Colonic mucosa (tissue), 4 donors: ENCODE measurements at regions not wholly inside any gene's neighbourhood (a gene's known extent, or its start where the extent isn't known, plus 50 kb on each side); places are given as distances from the start of the nearest gene placed in this dataset.

Source experiments
- DNase-seq: peaks from one replicate; pipeline ENCODE4 v3.0.0-alpha.2; 2020
- H3K27ac ChIP-seq: fragments of 200-600 bp; one replicate; pipeline ENCODE4 v1.8.0; 2021
- H3K27me3 ChIP-seq: fragments of 200-600 bp; one replicate; pipeline ENCODE4 v1.8.0; 2021
- H3K36me3 ChIP-seq: fragments of 200-600 bp; one replicate; pipeline ENCODE4 v1.8.0; 2021
- H3K4me1 ChIP-seq: fragments of 200-600 bp; one replicate; pipeline ENCODE4 v1.8.0; 2021; ENCODE audit warnings: mild to moderate bottlenecking
- H3K4me3 ChIP-seq: fragments of 200-600 bp; one replicate; pipeline ENCODE4 v1.8.0; 2021
- H3K9ac ChIP-seq, 2 donors: one replicate each; pipeline ENCODE4 v1.7.0; 2013; ENCODE audit warnings: control low read depth in 2 of 2, low read depth in 2 of 2, low read length in 2 of 2
- H3K9me3 ChIP-seq: fragments of 200-600 bp; one replicate; pipeline ENCODE4 v1.8.0; 2021
- intact Hi-C: fragments of 100-400 bp; cut with DNase I; formaldehyde crosslinking; loops from one replicate; pipeline ENCODE4 v1.14.1; 2022
- TF ChIP-seq, protein P1 (sequence below): fragments of 200-600 bp; IDR thresholded peaks from one replicate; pipeline ENCODE4 v1.8.0; 2022; ENCODE audit warnings: antibody characterized with exemption, mild to moderate bottlenecking
- donor health status: healthy.
- donor health status: DM: no; HTN: no; CAD: no.
- donor health status: DM: no; HTN: no; CAD: no.

DNA sequence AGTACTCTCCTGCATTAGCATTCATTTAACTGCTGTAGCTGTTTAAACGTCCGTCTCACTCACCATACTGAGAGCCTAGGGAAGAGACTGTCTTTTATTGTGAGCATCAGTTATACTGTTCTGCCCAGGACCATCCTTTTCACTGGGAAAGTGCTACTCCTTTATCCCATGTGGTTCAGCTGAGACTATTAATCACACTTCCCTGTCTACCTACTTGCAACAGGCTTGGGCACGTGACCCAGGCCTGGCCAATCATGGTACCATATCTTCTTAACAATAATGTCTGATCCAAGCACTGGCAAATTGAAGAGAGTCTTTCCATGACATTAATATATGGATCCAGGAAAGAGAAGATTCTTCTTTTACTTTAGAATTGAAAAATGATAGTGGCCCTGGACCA is 108.1 kb downstream of the TM2D1 start:
- Histone ChIP-seq H3K4me1 (no peaks in the 10 kb centered on the region), H3K27me3 (no peaks in the 10 kb centered on the region), H3K27ac (no peak overlapping the region), H3K36me3 (no peaks in the 10 kb centered on the region), H3K9ac (no peak overlapping the region), H3K4me3 (no peak overlapping the region), H3K9me3 (no peaks in the 10 kb centered on the region)
- TF ChIP-seq, protein P1, sequence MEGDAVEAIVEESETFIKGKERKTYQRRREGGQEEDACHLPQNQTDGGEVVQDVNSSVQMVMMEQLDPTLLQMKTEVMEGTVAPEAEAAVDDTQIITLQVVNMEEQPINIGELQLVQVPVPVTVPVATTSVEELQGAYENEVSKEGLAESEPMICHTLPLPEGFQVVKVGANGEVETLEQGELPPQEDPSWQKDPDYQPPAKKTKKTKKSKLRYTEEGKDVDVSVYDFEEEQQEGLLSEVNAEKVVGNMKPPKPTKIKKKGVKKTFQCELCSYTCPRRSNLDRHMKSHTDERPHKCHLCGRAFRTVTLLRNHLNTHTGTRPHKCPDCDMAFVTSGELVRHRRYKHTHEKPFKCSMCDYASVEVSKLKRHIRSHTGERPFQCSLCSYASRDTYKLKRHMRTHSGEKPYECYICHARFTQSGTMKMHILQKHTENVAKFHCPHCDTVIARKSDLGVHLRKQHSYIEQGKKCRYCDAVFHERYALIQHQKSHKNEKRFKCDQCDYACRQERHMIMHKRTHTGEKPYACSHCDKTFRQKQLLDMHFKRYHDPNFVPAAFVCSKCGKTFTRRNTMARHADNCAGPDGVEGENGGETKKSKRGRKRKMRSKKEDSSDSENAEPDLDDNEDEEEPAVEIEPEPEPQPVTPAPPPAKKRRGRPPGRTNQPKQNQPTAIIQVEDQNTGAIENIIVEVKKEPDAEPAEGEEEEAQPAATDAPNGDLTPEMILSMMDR, result no peak
- intact Hi-C loops, result no loop called here
- DNase-seq, result no peak

- Histone ChIP-seq H3K4me1 (no peaks in the 10 kb centered on the region), H3K4me3 (no peak overlapping the region), H3K9me3 (no peaks in the 10 kb centered on the region), H3K9ac (no peak overlapping the region), H3K36me3 (no peaks in the 10 kb centered on the region), H3K27ac (no peak overlapping the region), H3K27me3 (no peaks in the 10 kb centered on the region)
- DNase-seq, result no peak
- intact Hi-C loops, result no loop called here
- TF ChIP-seq, protein P1, result no peak
Observed at GRCh38 chr1:61612602-61613001, 112.3 kb downstream of the TM2D1 start.

DNA sequence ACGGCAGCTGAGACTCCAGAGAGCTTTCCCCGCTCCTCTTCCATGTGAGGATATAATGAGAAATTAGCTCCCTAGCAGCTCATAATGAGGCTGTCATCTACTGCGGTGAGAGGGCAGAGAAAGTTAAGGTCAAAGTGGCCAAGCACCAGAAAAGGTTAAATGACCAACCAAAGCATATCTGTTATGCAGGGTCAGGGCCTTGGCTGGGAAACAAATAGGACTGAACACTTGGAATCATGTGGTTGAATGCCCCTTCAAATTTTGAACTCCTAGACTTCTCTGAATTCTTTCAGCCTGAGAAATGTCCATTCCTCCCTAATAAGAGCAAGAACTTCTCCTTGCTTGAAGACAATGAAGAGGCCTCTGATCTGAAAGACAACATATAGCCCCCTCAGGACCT is 115.9 kb downstream of the TM2D1 start:
- no peaks in the 10 kb centered on the region for H3K4me1 ChIP-seq
- no peaks in the 10 kb centered on the region for H3K36me3 ChIP-seq
- intact Hi-C loops, result no loop called here

DNA sequence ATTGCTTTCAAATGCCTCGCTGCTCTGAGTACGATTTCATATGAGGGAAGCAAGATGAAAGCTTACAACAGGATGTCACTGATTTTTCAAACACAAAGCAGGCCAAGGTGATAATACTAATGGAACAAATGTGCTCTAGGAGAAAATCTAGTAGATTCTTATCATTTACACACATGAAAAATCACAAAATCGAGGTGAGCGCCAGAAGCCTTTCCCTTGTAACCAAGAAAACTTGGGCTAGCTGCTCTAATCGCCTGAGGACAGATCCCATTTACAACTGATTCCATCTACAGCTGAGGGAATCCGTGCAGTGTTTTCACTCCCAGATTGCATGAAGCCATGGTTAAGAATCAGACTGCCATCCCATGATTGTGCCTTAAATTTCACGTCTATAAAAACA is 117.5 kb downstream of the TM2D1 start:
- TF ChIP-seq, protein P1, result no peak
- intact Hi-C loops, result no loop called here
- no peak for DNase-seq
- H3K27me3 ChIP-seq, result no peaks in the 10 kb centered on the region
- H3K36me3 ChIP-seq, result no peaks in the 10 kb centered on the region
- no peaks in the 10 kb centered on the region for H3K9me3 ChIP-seq
- H3K9ac ChIP-seq, result no peak overlapping the region
- H3K4me3 ChIP-seq, result no peak overlapping the region
- H3K27ac ChIP-seq, result no peak overlapping the region
- H3K4me1 ChIP-seq, result no peaks in the 10 kb centered on the region

More for the DNA sequence above, 115.9 kb downstream of the TM2D1 start:
- Histone ChIP-seq H3K27me3 (no peaks in the 10 kb centered on the region), H3K9me3 (no peaks in the 10 kb centered on the region), H3K27ac (no peak overlapping the region), H3K4me3 (no peak overlapping the region), H3K9ac (no peak overlapping the region)
- TF ChIP-seq, protein P1, result no peak
- DNase-seq, result no peak

GRCh38 chr1:61606448-61607312 is 118.3 kb downstream of the TM2D1 start:
- Histone ChIP-seq H3K4me3 (no peak overlapping the region), H3K9ac (no peak overlapping the region), H3K27me3 (no peaks in the 10 kb centered on the region), H3K9me3 (no peaks in the 10 kb centered on the region), H3K27ac (peak overlapping the region; percentile 9), H3K36me3 (no peaks in the 10 kb centered on the region), H3K4me1 (no peaks in the 10 kb centered on the region)
- TF ChIP-seq, protein P1, result no peak
- peak; percentile 44 for DNase-seq
- intact Hi-C loops, result no loop called here
